Heart left ventricle (tissue), 13 donors: ENCODE measurements at regions not wholly inside any gene's neighbourhood (a gene's known extent, or its start where the extent isn't known, plus 50 kb on each side); places are given as distances from the start of the nearest gene placed in this dataset.

Experiments
- CTCF ChIP-seq, 12 donors: fragments of 200-600 bp; sonication (generic) in 4 of 12; IDR thresholded peaks; one replicate each; pipeline versions ENCODE4 v1.5.0 to v1.8.0; 2018 to 2022; ENCODE audit warnings: antibody characterized with exemption in 12 of 12, mild to moderate bottlenecking in 5 of 12
- POLR2A ChIP-seq, 2 donors: fragments of 450-650 bp; IDR thresholded peaks; one replicate each; pipeline ENCODE4 v1.6.1; 2017; ENCODE audit warnings: antibody characterized with exemption in 2 of 2, mild to moderate bottlenecking in 2 of 2, moderate library complexity in 2 of 2
- donor health status: ischemic (EF 13 %, LVEDD 7.1; RV severe dilation, severe dysfunction).
- donor health status: DM: no; HTN: yes; CAD: no.
- donor health status: DM: no; HTN: no; CAD: no.
- donor health status: ischemic (EF 25% LVEDD 6.9; RV normal size, moderate dysfunction).
- donor health status: ischemic (EF 25% LVEDD 5.7; RV mildly dilated, moderate dysfunction).
- donor health status: ischemic (EF 35%, LVEDD 5.7; RV mildly dilated, moderate dysfunction).
- donor health status: nonischemic (EF 11% LVEDD 7.7; RV severe dilation, severe dysfunction).
- donor health status: DM: yes; HTN: yes; CAD: no.
- donor health status: PGD.
- donor health status: ischemic (EF 29% LVEDD 5.4; RV normal size, mild dysfunction).
- donor health status: nonischemic (EF 23%, LVEDD 6.1; RV moderate dilation, normal function).

- no peak for TF ChIP-seq POLR2A (IDR thresholded peaks at IDR 0.05)
- TF ChIP-seq CTCF (IDR thresholded peaks at IDR 0.05): no peak
These were observed 256.1 kb downstream of the INHBA start for GRCh38 chr7:41446606-41447449.
